ENCODE measurements at regions not wholly inside any gene's neighbourhood (a gene's known extent, or its start where the extent isn't known, plus 50 kb on each side); places are given as distances from the start of the nearest gene placed in this dataset.

DNA sequence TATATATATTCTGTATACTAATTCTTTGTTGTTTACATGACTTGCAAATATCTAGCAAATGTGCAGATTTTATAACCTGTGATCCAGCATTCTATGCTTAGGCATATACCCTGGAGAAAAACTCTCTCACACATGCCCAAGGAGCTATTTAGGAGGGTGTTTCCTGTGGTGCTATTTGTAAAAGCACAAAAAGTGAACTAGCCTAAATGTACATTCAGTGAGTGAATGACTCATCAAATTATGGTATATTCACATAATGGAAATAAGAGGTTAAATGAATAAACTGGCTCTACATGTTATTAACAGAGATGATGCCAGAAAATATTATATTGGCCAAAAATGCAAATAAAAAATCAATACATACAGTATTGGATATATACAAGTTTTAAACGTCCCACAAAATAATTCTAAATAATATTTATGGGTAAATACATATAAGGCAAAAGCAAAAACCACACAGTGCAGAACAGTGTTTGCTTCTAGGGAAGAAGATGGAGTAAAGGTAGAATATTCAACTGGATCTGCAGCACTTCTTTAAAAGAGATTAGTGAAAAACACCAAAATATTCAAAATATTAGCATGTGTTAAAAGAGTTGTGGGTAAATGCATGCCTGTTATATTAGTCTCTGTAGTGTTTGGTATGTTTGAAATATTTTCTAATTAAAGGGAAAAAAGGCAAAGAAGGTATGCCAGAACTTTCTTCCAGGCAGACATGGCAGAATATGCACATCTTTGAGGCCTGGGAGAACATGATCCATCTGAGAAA is 344.7 kb downstream of the KLF5 start:
- Mint-ChIP-seq H3K36me3 (ENCODE audit: low read depth) (no peaks in the 10 kb centered on the region), H3K4me1 (peaks cover 19% of the 10 kb centered on the region)

DNA sequence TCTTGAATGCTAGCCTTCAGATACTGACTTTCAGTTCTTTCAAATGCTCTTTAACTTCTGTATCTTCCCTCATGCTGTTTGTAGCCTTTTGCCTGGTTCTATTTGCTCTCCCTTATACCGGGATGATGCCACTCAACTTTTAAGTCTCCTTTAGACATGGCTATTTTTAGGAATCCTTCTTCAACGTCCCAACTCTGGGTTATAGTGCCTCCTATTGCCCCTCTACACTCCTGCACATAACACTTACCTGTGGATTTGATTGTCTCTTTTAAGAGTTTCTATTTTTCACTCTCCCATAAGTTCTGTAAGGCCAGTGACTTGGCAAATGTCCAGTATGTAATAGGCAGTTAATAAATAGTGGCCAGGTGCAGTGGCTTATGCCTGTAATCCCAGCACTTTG is 343.0 kb downstream of the KLF5 start:
- no peak overlapping the region for H3K27ac Mint-ChIP-seq
- no peak overlapping the region for H3K4me3 Mint-ChIP-seq
- H3K9me3 Mint-ChIP-seq = no peaks in the 10 kb centered on the region
- TF ChIP-seq, protein P1, sequence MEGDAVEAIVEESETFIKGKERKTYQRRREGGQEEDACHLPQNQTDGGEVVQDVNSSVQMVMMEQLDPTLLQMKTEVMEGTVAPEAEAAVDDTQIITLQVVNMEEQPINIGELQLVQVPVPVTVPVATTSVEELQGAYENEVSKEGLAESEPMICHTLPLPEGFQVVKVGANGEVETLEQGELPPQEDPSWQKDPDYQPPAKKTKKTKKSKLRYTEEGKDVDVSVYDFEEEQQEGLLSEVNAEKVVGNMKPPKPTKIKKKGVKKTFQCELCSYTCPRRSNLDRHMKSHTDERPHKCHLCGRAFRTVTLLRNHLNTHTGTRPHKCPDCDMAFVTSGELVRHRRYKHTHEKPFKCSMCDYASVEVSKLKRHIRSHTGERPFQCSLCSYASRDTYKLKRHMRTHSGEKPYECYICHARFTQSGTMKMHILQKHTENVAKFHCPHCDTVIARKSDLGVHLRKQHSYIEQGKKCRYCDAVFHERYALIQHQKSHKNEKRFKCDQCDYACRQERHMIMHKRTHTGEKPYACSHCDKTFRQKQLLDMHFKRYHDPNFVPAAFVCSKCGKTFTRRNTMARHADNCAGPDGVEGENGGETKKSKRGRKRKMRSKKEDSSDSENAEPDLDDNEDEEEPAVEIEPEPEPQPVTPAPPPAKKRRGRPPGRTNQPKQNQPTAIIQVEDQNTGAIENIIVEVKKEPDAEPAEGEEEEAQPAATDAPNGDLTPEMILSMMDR (IDR thresholded peaks at IDR 0.05; ENCODE audit: unreplicated experiment in 3 of 3) = no peak
- peaks cover 19% of the 10 kb centered on the region for H3K4me1 Mint-ChIP-seq
- H3K36me3 Mint-ChIP-seq (ENCODE audit: low read depth) = no peaks in the 10 kb centered on the region
- H3K27me3 Mint-ChIP-seq (ENCODE audit: low read depth) = no peaks in the 10 kb centered on the region

More for the DNA sequence above, 344.7 kb downstream of the KLF5 start:
- TF ChIP-seq, protein P1 (IDR thresholded peaks at IDR 0.05; ENCODE audit: unreplicated experiment in 3 of 3) = no peak
- Mint-ChIP-seq H3K27me3 (ENCODE audit: low read depth) (no peaks in the 10 kb centered on the region), H3K9me3 (no peaks in the 10 kb centered on the region), H3K4me3 (no peak overlapping the region), H3K27ac (no peak overlapping the region)

DNA sequence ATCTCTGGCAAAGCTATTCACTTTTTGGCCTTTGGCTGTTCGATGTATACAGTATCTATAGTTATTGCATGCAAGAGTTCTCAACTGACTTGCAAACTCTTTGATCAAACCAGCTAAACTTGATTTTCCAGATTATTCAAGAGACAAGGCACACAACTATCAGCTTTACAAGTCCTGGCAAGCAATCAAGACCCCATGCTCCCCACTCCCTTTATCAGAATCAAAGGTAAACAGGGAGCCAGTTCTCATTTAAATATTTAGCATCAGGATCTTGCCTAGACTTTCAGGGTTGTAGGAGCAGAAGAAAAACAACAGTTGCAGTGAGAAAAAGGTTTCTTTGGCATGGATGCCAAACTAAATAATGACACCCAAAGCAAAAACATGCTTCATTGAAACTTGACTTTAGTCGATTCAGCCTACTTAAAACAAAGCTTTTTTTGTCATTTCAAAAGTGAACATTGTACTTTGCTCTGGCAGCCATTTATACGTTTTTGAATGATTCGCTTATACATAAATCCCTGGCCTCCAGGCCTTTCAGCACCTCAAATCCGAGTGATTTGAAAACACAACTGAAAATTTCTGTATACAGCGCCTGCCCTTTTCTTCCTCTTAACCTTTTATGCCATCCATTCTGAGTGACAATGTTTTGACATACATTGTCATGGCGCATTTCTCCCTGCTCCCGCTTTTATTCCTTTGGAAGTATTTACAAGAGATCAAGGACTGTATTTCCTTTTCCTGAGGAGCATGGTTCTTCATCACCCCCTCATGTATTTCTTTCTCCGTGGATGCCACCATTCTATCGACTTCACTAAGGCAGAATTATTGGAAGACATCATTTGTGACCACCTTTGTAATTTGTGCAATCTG is 340.8 kb downstream of the KLF5 start:
- Mint-ChIP-seq H3K27me3 (ENCODE audit: low read depth) (no peaks in the 10 kb centered on the region), H3K27ac (no peak overlapping the region), H3K36me3 (ENCODE audit: low read depth) (no peaks in the 10 kb centered on the region)

DNA sequence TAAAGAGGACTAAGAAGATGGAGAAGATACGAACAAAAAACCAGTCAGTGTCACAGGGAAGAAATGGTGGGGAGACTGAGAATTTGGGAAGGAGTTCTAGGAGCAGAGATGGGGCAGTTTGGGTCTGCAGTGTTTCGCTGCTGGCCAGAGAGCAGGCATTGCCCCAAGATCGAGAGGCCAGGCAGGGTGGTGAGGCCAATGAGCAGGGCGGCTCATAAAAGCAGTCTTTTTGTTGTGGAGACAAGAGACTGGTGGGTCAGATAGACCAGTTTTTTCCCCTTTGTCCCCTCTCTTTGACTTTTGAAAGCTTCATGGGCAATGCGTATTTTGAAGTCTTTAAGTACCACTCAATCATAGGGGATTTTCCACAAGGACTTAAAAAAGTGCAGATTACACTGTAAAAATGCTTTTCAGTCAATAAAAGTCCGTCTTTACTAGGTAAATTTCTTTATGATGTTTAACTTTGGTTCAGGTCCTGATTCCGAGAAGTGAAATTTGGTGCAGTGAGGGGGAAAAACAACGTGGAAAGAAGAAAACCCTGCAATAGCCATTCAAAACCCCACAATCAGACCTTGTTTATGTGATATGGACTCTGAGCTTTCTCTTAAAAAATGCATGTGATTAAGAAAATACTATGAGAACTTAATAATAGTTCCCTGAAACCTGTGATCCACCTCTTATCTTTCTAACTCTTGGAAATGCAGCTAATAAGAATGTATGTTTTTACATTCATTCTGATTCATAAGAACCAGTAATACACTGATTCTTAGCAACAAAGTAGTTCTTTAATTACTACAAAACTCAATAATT is 338.9 kb downstream of the KLF5 start:
- peaks cover 19% of the 10 kb centered on the region for H3K4me1 Mint-ChIP-seq
- H3K27ac Mint-ChIP-seq = no peak overlapping the region
- H3K36me3 Mint-ChIP-seq (ENCODE audit: low read depth) = no peaks in the 10 kb centered on the region
- H3K27me3 Mint-ChIP-seq (ENCODE audit: low read depth) = no peaks in the 10 kb centered on the region
- H3K9me3 Mint-ChIP-seq = peaks cover under 1% of the 10 kb centered on the region
- no peak overlapping the region for H3K4me3 Mint-ChIP-seq
- TF ChIP-seq, protein P1 (IDR thresholded peaks at IDR 0.05; ENCODE audit: unreplicated experiment in 3 of 3) = no peak

More for the DNA sequence above, 340.8 kb downstream of the KLF5 start:
- Mint-ChIP-seq H3K4me3 (no peak overlapping the region), H3K9me3 (no peaks in the 10 kb centered on the region), H3K4me1 (peaks cover 19% of the 10 kb centered on the region)
- TF ChIP-seq, protein P1 (IDR thresholded peaks at IDR 0.05; ENCODE audit: unreplicated experiment in 3 of 3) = no peak

DNA sequence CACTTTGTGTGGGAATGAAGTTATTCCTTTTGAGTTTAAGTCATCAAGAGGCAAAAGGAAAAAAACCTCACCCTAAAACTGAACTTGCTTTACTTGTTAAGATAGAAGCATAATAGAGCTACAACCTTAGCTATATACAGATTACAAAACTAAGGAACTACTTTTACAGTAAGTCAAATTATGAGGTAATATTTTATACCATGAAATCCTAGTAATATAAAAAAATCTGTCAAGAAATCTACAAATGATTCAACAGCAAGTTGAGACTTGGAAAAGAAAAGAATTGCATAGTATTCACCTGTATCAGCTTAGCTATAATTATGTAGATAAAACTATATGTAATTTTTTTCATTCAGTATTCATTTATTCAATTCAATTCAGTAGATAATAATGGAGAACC is 335.3 kb downstream of the KLF5 start:
- Mint-ChIP-seq H3K27ac (no peak overlapping the region), H3K4me3 (no peak overlapping the region)

More for the DNA sequence above, 335.3 kb downstream of the KLF5 start:
- H3K36me3 Mint-ChIP-seq (ENCODE audit: low read depth) = no peaks in the 10 kb centered on the region
- peaks cover 4% of the 10 kb centered on the region for H3K4me1 Mint-ChIP-seq
- TF ChIP-seq, protein P1 (IDR thresholded peaks at IDR 0.05; ENCODE audit: unreplicated experiment in 3 of 3) = no peak
- no peaks in the 10 kb centered on the region for H3K27me3 Mint-ChIP-seq (ENCODE audit: low read depth)
- H3K9me3 Mint-ChIP-seq = peaks cover 15% of the 10 kb centered on the region

All from nephron (organoid).